AG20443 (cell line): ENCODE measurements at regions not wholly inside any gene's neighbourhood (a gene's known extent, or its start where the extent isn't known, plus 50 kb on each side); places are given as distances from the start of the nearest gene placed in this dataset.

Source experiments
- DNase-seq: peaks from one replicate; pipeline ENCODE4 v3.0.0; 2012; ENCODE audit warnings: low spot score, mixed read lengths

GRCh38 chr14:49999146-49999761 is 106.4 kb downstream of the ARF6 start:
- DNase-seq, result peak; percentile 83

GRCh38 chr14:49999826-50000379 is 107.0 kb downstream of the ARF6 start:
- peak; percentile 36 for DNase-seq

- peak; percentile 81 for DNase-seq
Observed at GRCh38 chr14:50000380-50001150, 107.7 kb downstream of the ARF6 start.

- peak; percentile 83 for DNase-seq
Observed at GRCh38 chr14:50001151-50001998, 108.5 kb downstream of the ARF6 start.

GRCh38 chr14:50001999-50002925 is 109.4 kb downstream of the ARF6 start:
- DNase-seq, result no peak

GRCh38 chr14:50002926-50003212 is 110.0 kb downstream of the ARF6 start:
- no peak for DNase-seq

- DNase-seq, result peak; percentile 87
Observed at GRCh38 chr14:50003213-50004021, 110.5 kb downstream of the ARF6 start.

GRCh38 chr14:50006141-50006540 is 110.2 kb downstream of the VCPKMT start:
- no peak for DNase-seq

- DNase-seq, result no peak
Observed at GRCh38 chr14:50007123-50007903, 109.1 kb downstream of the VCPKMT start.

- DNase-seq, result no peak
Observed at GRCh38 chr14:50008562-50008961, 107.8 kb downstream of the VCPKMT start.

- no peak for DNase-seq
Observed at GRCh38 chr14:50008974-50009373, 107.4 kb downstream of the VCPKMT start.

- DNase-seq, result peak; percentile 59
Observed at GRCh38 chr14:50010752-50011151, 105.6 kb downstream of the VCPKMT start.

- DNase-seq, result no peak
Observed at GRCh38 chr14:50011242-50011641, 105.1 kb downstream of the VCPKMT start.

GRCh38 chr14:50012644-50013043 is 103.7 kb downstream of the VCPKMT start:
- peak; percentile 72 for DNase-seq

GRCh38 chr14:50013198-50013918 is 103.0 kb downstream of the VCPKMT start:
- no peak for DNase-seq

- no peak for DNase-seq
Observed at GRCh38 chr14:50013934-50014333, 102.4 kb downstream of the VCPKMT start.

- DNase-seq, result no peak
Observed at GRCh38 chr14:50014809-50015430, 101.5 kb downstream of the VCPKMT start.

GRCh38 chr14:50015716-50016115 is 100.7 kb downstream of the VCPKMT start:
- no peak for DNase-seq
